Keratinocyte (primary cell): ENCODE measurements at regions not wholly inside any gene's neighbourhood (a gene's known extent, or its start where the extent isn't known, plus 50 kb on each side); places are given as distances from the start of the nearest gene placed in this dataset.

Source experiments
- EZH2 ChIP-seq: IDR thresholded peaks from one replicate; pipeline ENCODE4 v1.6.1; 2012; ENCODE audit warnings: inconsistent platforms, mild to moderate bottlenecking, low read length, moderate library complexity
- TF ChIP-seq, protein P1 (sequence below), 3 experiments: IDR thresholded peaks in 1 of 3; conservative IDR thresholded peaks in 1 of 3; optimal IDR thresholded peaks in 1 of 3; 2 replicates in 2 of 3; 3 replicates in 1 of 3; pipeline versions ENCODE3 to v1.5.1; 2011; ENCODE audit warnings: low read length in 3 of 3, mild to moderate bottlenecking in 3 of 3, moderate library complexity in 2 of 3, control low read depth in 1 of 3, inconsistent platforms in 1 of 3; ENCODE audit not compliant: insufficient read depth in 2 of 3; ENCODE audit errors: extremely low read depth in 1 of 3

DNA sequence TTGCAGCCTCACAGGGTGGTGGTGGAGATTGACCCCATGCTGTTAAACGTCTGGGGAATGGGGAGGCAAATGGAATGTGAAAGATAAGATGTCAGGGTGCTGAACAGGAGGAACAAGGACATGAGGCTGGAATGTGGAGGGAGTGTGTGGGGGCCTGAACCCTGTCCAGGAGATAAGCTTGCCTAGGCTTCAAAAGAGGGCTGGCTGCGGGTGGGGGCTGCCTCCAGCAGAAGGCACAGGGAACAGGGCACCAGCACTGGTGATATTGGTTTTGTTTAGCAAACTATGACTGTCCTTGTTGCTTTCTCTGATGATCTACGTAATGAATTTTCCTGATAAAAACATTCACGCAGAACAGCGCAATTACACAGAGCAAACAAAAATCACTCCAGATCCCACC is 52.4 kb upstream of the LRP8 start:
- TF ChIP-seq, protein P1, sequence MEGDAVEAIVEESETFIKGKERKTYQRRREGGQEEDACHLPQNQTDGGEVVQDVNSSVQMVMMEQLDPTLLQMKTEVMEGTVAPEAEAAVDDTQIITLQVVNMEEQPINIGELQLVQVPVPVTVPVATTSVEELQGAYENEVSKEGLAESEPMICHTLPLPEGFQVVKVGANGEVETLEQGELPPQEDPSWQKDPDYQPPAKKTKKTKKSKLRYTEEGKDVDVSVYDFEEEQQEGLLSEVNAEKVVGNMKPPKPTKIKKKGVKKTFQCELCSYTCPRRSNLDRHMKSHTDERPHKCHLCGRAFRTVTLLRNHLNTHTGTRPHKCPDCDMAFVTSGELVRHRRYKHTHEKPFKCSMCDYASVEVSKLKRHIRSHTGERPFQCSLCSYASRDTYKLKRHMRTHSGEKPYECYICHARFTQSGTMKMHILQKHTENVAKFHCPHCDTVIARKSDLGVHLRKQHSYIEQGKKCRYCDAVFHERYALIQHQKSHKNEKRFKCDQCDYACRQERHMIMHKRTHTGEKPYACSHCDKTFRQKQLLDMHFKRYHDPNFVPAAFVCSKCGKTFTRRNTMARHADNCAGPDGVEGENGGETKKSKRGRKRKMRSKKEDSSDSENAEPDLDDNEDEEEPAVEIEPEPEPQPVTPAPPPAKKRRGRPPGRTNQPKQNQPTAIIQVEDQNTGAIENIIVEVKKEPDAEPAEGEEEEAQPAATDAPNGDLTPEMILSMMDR (optimal IDR thresholded peaks at IDR 0.05 in 1 of 3, IDR thresholded peaks at IDR 0.05 in 1 of 3, conservative IDR thresholded peaks at IDR 0.05 in 1 of 3; ENCODE audit: extremely low read depth in 1 of 3, insufficient read depth in 2 of 3, low read length in 3 of 3), result no peak
- no peak for TF ChIP-seq EZH2
